ENCODE measurements at regions not wholly inside any gene's neighbourhood (a gene's known extent, or its start where the extent isn't known, plus 50 kb on each side); places are given as distances from the start of the nearest gene placed in this dataset.
"Not testable (repeated sequence)": the region's sequence is repeated elsewhere in the genome, so short reads cannot be mapped to it uniquely, and the experiment has no call there.

DNA sequence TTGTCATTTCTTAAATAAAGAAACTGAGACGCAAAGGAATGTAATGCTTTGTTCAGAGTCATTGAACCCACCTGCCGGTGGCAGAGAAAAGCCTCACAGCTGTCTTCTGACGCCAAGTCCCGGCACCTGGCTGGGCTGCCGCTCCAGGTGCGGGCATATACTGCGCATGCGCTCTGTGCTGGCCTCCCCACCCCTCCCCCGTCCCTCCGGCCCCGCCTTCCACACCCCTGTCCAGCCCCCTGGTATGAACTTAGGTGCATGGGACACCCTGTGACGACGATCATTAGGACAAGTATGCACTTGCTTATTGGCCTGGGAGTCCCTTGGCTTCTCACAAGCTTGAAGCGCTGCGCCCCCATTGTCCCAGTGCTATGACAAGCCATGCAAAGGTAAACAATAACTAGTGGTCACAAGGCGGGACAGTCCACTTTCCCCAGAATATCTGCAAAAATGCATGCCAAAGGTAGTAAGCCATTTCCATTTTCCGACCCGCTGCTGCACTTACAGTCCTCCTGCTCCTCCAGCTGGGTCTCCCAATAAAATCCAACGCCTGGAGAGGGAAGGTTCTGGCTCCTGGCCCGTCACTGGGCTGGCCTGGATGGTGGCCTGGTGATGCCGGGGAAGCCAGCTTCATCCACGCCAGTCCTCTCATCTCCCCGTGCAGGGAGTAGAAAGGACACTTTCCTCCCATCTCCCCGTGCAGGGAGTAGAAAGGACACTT lies 100.4 kb downstream of the PSMG1 start:
- no peak for DNase-seq (ENCODE audit: low spot score)

DNA sequence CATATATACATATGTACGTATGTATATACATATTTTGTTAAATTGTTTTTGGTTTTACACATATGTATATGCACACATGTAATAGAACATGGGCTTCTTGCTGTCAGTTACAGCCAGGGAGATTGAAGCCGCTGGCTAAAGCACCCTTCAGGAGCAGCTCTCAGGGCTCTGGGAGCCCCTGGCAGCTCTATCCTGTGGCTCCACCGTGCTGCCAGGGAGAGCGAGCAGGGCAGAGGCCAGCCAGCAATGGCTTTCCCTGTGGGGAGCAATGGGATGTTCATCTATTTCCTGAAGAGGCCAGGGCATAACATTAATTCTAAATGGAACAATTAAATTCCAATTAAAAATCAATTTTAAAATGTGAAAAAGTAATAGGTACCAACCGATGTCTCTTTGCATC lies 102.9 kb downstream of the PSMG1 start:
- no peak for DNase-seq (ENCODE audit: low spot score)

DNA sequence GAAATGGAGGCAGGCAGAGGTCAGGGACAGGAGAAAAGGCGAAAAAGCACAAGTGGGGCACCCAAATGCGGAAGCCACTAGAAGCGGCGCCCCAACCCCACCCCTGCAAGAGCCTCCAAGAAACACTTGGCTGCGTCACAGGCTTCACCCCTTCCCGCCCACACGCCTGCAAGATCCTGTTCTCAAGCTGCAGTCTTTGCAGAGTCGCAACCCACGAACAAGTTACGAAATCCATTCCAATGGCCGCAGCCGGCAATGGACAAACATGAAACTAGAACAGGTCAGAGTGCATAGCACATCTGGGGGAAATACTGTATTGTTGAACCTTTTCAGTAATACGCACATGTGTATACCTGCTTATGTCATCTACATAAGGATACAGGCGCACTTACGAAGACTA lies 103.6 kb downstream of the PSMG1 start:
- DNase-seq (ENCODE audit: low spot score), result peak; percentile 37

DNA sequence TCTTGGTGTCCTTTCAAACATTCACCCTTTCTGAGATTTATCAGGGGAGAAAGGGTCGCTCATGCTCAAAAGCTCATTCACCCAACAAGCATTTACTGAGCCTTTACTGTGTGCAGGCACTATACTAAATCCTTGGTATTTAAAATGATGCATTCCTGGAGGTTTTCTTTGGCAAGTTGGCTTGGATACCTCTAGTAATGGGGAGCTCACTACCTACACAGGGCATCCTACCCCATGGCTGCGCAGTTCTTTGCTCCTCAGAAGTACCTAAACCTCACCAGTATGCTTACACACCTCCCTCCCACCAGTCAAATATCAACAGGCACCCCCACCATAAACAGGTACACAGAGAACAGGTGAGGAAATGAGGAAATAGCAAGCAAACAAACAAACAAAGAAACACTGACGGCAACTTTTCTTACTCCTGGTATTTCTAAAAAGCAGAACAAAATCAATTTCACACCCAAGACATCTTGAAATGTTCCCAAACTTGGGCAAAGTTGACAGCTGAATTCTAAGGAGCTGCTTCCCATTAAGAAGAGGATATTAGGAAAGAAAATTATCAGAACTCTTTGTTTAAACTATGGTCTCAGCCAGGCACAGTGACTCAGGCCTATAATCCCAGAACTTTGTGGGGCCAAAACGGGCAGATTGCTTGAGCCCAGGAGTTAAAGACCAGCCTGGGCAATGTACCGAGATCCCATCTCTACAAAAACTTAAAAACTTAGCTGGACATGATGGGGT lies 104.8 kb downstream of the PSMG1 start:
- DNase-seq (ENCODE audit: low spot score), result no peak

DNA sequence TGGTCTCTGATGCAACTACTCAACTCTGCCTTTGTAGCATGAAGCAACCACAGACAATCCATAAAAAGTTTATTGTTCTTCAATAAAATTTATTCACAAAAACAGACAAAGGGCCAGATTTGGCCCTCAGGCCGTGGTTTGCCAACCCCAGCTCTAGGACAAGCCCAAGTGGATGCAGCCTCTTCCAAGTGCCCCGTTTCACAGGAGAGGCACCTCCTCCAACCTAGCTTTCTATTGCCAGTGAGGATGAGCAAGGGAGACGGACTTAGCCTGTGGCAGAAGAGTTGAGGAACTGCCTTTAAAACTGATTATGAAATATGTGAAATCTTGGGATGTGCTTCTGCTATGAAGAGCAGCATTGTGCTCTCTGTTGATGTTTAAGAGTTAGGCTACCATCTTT lies 105.4 kb downstream of the PSMG1 start:
- DNase-seq (ENCODE audit: low spot score), result no peak

DNA sequence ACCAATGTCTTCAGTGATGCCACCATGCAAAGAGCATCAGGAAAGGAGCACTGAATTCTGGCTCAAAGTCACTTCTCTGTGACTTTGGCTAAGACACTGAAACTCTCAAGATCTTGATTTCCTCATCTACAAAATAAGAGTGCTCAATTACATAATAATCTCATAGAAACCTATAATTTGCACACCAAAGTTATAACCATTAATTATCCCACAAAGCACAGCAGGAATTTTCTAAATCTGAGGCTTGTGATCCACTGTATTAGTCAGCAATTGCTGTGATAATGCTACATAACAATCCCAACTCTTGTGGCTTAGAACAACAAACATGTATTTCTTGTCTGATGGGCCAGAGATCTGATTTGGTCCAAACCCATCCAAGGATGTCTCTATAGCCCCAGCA lies 108.7 kb downstream of the PSMG1 start:
- no peak for DNase-seq (ENCODE audit: low spot score)

DNA sequence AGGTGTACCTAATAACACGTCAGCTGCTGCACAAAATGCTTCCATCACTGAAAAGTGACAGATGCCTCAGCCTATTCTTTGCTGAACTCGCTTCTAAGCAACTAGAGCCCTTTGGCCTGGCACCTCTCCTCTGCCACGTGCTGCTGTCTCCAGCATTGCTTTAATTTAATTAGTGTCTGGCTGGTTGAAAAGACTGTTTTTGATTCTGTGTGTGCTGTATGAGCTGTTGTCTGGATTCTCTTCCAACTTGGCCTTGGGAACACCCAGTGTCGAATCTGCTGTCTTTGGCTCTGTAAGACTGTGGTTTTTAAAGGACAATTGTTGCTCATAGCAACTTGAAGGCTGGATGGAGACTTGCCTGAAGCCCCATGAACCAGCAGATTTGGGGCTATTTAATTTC lies 109.5 kb downstream of the PSMG1 start:
- no peak for DNase-seq (ENCODE audit: low spot score)

DNA sequence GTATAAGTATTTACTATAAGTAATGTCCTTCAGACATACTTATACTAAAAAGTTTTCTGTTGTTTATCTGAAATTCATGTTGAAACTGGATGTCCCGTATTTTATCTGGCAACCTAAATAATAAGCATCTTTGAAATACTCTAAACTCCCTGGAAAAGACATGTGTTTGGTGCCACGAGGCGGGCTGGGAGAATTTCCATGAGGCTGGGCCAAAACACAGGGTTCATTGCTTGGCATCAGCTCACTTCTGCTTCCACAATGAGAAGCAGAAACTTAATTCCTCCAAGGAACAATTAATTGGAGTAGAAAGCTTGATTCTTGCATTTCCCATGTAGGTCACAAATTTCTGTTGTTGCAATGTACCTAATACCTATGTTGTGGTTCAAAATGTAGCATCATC lies 110.2 kb downstream of the PSMG1 start:
- no peak for DNase-seq (ENCODE audit: low spot score)

DNA sequence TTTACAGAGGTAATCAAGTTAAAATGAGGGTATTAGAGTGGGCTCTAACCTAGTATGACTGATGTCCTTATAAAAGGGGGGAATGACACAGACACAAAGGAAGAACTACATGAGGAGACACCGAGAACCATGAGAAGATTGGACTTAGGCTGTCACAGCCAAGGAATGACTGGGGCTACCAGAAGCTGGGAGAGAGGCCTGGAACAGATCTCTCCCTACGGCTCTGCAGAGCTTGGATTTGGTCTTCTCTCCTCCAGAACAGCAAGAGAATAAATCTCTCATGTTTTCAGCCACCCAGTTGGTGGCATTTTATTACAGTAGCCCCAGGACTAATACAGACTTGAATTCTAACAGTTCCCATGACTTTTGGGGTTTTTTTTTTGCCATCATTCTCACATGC lies 110.8 kb downstream of the PSMG1 start:
- no peak for DNase-seq (ENCODE audit: low spot score)

DNA sequence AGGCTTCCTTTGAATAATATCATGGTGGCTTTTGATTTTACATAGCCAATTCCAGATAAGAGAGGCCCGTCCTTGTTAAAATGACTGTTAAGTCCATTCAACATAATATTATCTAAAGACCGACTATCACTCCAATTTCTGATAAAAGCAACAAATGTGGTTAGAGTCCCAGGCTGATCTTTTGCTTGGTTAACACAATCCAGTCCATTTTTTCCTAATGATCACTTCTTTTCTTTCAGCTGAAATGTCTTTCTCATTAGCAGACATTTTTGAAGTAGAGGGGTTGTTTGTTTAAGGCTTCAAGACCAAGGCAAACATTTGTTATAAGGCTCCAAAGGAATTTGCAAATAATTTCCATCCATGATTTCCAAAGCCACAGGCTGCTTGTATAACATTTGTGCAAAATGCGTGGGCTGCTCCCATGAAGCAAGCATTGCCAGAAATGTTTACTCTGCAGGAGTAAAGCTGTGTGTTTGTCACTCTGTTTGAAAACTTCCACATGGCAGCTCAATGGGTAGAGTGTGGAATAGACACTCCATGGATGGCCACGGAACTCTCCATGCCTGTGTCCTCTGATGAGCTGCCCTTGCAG lies 111.5 kb downstream of the PSMG1 start:
- DNase-seq (ENCODE audit: low spot score), result no peak

DNA sequence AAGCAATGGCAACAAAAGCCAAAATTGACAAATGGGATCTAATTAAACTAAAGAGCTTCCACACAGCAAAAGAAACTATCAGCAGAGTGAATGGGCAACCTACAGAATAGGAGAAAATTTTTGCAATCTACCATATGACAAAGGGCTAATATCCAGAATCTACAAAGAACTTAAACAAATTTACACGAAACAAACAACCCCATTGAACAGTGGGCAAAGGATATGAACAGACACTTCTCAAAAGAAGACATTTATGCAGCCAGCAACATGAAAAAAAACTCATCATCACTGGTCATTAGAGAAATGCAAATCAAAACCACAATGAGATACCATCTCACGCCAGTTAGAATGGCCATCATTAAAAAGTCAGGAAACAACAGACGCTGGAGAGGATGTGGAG lies 113.4 kb downstream of the PSMG1 start:
- DNase-seq (ENCODE audit: low spot score), result not testable (repeated sequence)

DNA sequence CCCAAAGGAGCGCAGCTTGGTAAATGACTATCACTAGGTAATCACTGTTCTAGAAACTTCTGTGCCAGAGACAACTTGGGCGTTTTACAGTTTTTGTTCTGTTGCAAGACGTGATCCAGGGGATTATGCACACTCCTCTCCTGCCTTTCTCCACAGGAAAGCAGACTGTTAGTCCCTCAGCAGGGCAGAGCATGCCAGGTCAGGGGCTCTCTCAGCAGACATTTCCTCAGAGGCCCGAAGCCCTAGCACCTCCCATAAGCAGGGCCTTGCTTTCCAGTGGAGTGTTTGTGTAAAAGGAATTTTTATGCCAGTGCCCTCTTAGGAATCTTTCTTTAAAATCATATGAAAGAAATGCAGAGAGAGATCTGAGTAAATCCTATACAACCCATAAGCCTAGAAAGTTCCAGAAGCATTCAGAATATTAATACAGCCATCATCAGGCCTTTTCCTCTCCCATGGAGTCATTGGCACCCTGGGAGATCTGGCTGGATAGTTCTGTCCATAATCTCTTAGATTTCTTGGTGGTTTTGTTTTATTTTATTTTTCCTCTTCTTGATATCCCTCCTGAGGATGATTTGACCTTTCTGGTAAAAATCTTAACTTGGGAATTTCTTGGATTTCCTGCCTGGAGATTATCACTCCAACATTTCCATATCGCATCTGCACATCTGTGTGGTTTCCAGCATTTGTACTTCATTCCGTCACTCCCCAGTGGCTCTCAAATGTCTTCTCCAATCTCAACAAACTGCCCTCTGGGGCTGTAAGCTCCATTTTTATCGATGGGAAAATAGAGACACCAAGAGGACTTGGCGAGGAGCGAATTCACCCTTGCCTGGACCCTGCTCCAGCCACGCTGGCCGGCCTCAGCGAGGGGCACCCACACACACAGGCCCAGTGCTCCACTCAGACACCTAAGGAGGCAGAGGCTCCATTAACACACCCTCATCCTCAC lies 116.1 kb downstream of the PSMG1 start:
- no peak for DNase-seq (ENCODE audit: low spot score)

DNA sequence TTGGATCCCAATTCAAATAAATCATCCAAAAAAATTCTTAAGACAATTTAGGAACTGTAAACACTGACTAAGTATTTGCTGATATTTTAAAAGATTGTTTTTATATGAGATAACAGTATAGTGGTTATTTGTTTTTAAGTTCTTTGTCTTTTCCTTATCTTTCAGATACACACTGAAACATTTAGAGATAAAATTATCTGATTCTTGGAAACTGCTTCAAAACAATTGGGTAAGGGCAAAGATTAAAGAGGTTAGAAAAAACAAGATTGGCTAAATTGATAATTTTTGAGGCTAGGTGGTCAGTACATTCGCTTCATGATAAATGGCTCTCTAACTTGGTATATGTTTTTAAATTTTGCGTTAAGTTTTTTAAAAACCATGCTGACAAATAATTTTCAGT lies 117.3 kb downstream of the PSMG1 start:
- DNase-seq (ENCODE audit: low spot score), result no peak

DNA sequence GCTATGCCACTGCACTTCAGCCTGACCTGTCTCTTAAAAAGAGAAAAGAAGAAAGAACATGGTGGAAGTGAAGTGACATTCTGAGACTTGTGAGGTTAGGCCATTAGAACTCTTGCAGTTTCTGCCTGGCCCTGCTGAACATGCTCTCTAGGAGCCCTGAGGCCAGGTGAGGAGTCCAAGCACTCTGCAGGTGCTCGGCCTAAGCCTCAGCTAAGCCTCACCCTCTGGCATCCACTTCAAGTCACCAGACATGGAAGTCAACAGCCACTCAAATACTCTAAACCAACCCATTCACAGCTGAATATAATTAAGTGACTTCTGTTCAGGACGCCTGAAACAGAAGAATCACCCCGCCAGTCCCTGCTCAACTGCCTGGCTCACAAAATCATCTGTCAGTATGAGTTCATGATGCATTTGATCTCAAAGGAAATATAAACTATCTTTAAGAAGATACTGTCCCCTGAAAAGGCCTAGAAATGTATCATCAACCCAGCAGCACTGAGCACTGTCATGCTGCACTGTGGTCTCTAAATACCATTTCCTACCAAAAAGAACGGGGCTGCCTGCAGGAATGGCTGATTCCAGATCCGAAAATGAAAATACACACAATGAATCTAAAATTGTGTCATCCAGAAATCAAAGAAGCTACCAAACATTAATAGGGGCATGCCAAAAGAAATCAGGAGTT lies 118.8 kb downstream of the PSMG1 start:
- DNase-seq (ENCODE audit: low spot score), result no peak

DNA sequence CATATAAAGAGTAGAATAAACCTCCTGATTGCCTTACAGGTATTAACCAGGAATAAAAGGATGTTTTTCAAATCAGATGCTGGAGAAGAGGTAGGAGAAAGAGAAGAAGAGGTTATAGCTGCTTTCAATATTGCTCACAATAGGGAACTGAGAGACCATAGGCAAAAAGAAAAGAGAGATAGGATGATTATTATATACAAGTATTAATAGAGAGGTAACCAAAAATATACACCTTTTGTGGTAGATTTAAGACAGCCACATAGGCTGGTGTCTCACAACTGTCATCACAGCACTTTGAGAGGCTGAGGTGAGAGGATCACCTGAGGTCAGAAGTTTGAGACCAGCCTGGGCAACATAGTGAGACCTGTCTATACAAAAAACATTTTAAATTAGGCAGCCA lies 119.7 kb downstream of the PSMG1 start:
- no peak for DNase-seq (ENCODE audit: low spot score)

DNA sequence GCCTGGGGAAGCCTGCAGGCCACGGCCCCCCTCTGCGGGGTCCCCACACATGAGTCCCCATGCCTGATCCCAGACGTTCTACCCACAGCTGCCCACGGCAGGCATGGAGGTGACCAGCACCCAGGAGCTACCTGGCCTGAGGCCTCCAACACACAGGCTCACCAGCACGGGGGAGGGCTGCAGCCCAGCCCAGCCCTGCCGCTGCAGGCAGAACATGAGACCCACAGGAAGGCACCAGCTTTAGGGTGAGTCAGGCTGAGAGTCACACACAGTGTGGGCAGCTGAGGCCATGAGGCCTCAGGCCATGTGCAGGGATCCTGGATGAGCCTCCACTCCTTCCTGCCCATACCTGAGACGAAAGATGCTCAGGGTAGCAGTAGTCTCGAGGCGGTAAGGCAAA lies 121.1 kb downstream of the PSMG1 start:
- no peak for DNase-seq (ENCODE audit: low spot score)

DNA sequence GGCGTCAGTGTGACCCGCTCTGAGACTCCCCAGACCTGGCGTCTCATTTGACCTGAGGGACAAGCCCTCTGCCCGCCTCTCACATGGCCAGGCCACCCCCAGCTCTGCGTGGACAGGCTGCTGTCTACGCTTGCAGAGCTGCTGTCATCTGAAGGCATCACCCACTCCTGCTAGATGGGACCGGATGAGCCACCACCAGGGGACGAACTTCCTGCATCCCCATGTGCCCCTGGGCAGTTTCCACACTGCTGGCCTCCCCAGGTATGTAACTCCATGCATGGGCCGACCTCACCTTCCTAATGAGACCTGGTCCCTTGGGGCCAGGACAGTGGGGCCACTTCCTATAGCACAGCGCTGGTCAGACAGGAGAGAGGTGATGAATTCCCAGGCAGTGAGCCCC lies 121.5 kb downstream of the PSMG1 start:
- DNase-seq (ENCODE audit: low spot score), result no peak

DNA sequence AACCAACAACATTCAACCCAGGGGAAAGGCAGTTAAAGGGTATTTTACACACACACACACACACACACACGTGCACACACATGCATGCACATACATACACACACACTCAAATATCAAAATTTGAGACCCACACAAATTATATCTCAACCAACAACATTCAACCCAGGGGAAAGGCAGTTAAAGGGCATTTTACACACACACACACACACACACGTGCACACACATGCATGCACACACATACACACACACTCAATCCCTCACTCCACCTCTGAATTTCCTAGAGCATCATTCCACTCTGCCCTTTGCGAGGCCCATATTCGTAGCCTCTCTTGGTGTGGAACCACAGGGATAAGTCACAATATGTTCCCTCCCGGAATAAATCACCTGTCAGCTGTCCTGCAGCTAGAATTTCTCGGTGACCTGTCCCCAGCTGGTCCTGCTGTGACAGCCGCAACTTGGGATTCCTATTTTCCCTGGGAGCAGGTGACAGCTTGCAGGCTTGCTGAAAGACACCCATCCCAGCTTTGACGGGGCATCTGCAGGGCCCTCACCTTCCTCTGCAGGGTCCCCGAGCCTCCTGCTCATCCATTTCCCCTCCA lies 122.7 kb downstream of the PSMG1 start:
- DNase-seq (ENCODE audit: low spot score), result no peak

DNA sequence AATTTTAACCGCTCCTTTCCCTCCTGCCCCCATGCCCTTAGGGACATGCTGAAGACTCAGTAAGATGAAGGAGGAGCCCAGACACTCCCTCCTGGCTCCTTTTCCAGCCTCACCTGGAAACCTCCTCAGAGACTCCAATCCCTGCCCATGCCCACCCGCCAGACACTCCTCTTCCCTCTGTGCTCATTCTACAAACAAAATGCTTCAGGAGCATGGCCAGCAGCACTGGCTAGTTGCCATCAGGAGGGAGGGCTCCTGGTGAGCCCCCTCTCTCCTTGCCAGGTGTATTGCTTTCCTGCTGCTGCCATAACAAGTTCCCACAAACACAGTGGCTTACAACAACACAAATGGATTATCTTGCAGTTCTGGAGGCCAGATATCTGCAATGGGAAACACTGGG lies 126.1 kb downstream of the PSMG1 start:
- DNase-seq (ENCODE audit: low spot score), result no peak

DNA sequence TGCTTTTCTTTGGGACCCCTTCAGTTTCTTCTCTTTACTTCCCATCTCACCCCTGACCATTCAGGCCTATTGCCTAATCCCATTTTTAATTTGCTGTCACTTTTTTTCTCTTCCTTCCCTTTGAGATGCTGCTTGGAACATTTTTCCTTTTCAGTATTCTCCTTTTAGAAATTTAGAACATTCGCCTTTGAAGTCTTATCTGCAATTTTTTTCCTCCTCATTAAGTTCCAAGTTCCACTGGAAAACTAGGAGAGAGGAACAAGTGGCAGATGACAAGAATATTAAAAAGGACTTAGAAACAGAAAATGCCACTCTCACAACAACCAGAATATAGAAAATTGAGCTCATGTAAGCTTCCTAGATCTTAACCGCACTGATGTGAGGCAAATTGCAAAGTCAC lies 126.6 kb downstream of the PSMG1 start:
- DNase-seq (ENCODE audit: low spot score), result no peak

DNA sequence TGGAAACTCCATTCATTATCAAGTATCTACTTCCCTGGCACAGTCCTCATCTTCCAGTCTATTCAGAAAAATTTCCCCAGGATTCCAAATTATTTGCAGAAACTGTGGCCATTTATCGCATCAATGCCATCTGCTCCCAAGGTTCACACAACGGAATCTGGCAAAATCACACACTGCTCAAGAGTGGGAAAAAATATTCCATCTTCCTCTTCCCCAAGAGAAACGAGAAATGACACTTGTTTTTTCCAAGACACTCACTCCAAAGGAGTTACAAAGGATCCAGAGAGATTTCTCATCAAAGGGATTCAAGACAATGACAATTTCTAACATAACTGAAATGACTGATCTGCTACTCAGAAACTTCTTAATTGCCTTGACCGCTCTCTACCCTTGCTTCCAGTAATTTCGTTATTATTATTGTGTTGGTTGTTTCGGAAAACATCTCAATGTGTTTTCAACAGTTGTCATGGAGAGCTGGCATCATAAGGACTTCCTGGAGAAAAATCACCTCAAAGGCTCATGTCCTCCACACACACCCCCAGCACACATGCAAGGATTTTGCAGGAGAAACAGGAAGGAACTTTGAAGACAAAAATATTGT lies 128.0 kb downstream of the PSMG1 start:
- DNase-seq (ENCODE audit: low spot score), result no peak

Data from HuH-7 (cell line).